OCI-LY1 (cell line): ENCODE measurements at regions not wholly inside any gene's neighbourhood (a gene's known extent, or its start where the extent isn't known, plus 50 kb on each side); places are given as distances from the start of the nearest gene placed in this dataset.

Experiments
- CTCF ChIP-seq: fragments of 200-600 bp; sonication (generic), shearing (Covaris generic); IDR thresholded peaks from 2 replicates; pipeline ENCODE4 v1.5.1; 2017; ENCODE audit warnings: mild to moderate bottlenecking, antibody characterized with exemption, low read length, moderate library complexity, mixed read lengths
- EZH2 ChIP-seq: fragments of 200-600 bp; sonication (generic), shearing (Covaris generic); IDR thresholded peaks from 2 replicates; pipeline ENCODE4 v1.8.0; 2017; ENCODE audit warnings: borderline replicate concordance, mixed run types, mild to moderate bottlenecking, antibody characterized with exemption, low read length, moderate library complexity, mixed read lengths

GRCh38 chr10:1920127-1920526 is 182.8 kb upstream of the ADARB2 start:
- TF ChIP-seq EZH2 (no peak), CTCF (no peak)
